ENCODE measurements at regions not wholly inside any gene's neighbourhood (a gene's known extent, or its start where the extent isn't known, plus 50 kb on each side); places are given as distances from the start of the nearest gene placed in this dataset.

GRCh38 chr14:61602003-61602732 is 93.1 kb upstream of the HIF1A start:
- Histone ChIP-seq H3K9me3 (no peaks in the 10 kb centered on the region), H3K27me3 (no peaks in the 10 kb centered on the region), H3K4me1 (no peaks in the 10 kb centered on the region), H3K36me3 (no peaks in the 10 kb centered on the region), H3K4me3 (no peak overlapping the region), H3K27ac (no peak overlapping the region)
- 46 to 64% methylated on average over 13 of the region's 13 CpGs for WGBS, 2 donors
- DNase-seq: no peak
- TF ChIP-seq POLR2AphosphoS5 (IDR thresholded peaks at IDR 0.05): peak in 1 of 4 donors; percentile 12
- no peak for TF ChIP-seq POLR2A (IDR thresholded peaks at IDR 0.05)
- intact Hi-C loops (cut with DNase I): no loop called here

- intact Hi-C loops (cut with DNase I): no loop called here
- Histone ChIP-seq H3K27ac (no peak overlapping the region), H3K36me3 (no peaks in the 10 kb centered on the region), H3K4me1 (peaks cover 0 to 2% (median 0%) of the 10 kb centered on the region in 4 donors), H3K27me3 (no peaks in the 10 kb centered on the region), H3K4me3 (no peak overlapping the region), H3K9me3 (no peaks in the 10 kb centered on the region)
- no peak for DNase-seq
- 23 to 76% methylated on average over 1 of the region's 1 CpG for WGBS, 2 donors
- TF ChIP-seq POLR2A (IDR thresholded peaks at IDR 0.05) (no peak), EP300 (IDR thresholded peaks at IDR 0.05) (no peak), POLR2AphosphoS5 (IDR thresholded peaks at IDR 0.05) (no peak), CTCF (IDR thresholded peaks at IDR 0.05) (no peak)
Observed at GRCh38 chr14:61602733-61603077, 92.6 kb upstream of the HIF1A start.

GRCh38 chr14:61603736-61604135 is 91.6 kb upstream of the HIF1A start:
- H3K4me3 ChIP-seq: no peak overlapping the region
- H3K9me3 ChIP-seq: no peaks in the 10 kb centered on the region
- no peaks in the 10 kb centered on the region for H3K27me3 ChIP-seq
- intact Hi-C loops (cut with DNase I): no loop called here
- 89 to 90% methylated on average over 4 of the region's 4 CpGs for WGBS, 2 donors
- DNase-seq: no peak
- H3K36me3 ChIP-seq: no peaks in the 10 kb centered on the region
- peaks cover 0 to 13% (median 6%) of the 10 kb centered on the region in 4 donors for H3K4me1 ChIP-seq
- TF ChIP-seq POLR2AphosphoS5 (IDR thresholded peaks at IDR 0.05) (no peak), CTCF (IDR thresholded peaks at IDR 0.05) (no peak), EP300 (IDR thresholded peaks at IDR 0.05) (no peak), POLR2A (IDR thresholded peaks at IDR 0.05) (no peak)
- no peak overlapping the region for H3K27ac ChIP-seq

- Histone ChIP-seq H3K9me3 (no peaks in the 10 kb centered on the region), H3K27me3 (no peaks in the 10 kb centered on the region), H3K36me3 (no peaks in the 10 kb centered on the region), H3K4me3 (no peak overlapping the region), H3K4me1 (peaks cover 0 to 33% (median 27%) of the 10 kb centered on the region in 4 donors), H3K27ac (peak overlapping the region in 2 of 4 donors; percentile 70 to 81)
- TF ChIP-seq CTCF (IDR thresholded peaks at IDR 0.05) (no peak), POLR2A (IDR thresholded peaks at IDR 0.05) (no peak), POLR2AphosphoS5 (IDR thresholded peaks at IDR 0.05) (no peak), EP300 (IDR thresholded peaks at IDR 0.05) (no peak)
- intact Hi-C loops (cut with DNase I): no loop called here
- no peak for DNase-seq
- WGBS, 2 donors: 66 to 76% methylated on average over 7 of the region's 7 CpGs
Observed at GRCh38 chr14:61607570-61608244, 87.6 kb upstream of the HIF1A start.

DNA sequence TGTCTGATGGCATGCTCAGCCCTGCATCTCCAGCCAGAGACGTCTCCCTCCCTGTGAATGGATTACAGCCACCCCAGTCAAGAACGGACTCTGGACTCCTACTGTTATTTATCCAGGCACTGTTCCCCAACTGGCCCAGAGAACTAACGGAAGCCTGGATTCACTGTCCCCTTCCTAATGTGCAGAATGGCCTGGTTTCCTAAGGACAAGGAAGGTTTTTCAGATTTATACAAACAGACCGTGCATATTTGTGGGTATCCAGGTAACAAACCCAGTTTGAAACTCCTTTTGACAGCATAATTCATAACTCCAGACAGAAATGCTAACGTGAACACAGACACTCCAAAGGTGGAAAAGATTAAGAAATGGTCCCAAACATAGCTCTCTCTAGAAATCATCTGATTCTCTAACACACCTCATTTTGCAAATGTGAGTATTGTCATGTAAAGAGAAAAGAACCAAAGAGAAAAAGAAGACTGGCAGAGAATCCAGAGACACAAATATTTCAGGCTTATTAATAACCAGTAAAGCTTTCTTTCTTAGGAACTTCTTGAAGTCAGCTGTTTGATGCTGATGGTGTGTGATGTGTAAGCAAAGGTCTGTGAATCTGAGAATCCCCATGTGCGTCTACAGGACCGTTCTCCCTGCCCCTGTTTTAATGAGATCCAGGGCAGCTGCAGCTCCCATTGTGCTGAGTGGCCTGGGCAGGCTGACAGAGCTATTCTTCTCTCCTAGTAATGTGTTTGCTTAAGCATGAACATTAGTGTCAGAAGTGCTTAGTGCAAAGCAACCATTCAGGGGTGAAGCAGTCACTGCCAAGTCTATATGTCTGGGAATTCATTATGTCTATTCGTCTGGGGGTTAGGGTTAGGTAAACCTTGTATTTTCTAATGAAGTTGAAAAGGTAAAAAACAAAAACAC is 86.8 kb upstream of the HIF1A start:
- peak overlapping the region in 3 of 4 donors; percentile 46 to 81 (median 70) for H3K27ac ChIP-seq
- peaks cover 0 to 33% (median 27%) of the 10 kb centered on the region in 4 donors for H3K4me1 ChIP-seq
- H3K36me3 ChIP-seq: no peaks in the 10 kb centered on the region
- no peaks in the 10 kb centered on the region for H3K27me3 ChIP-seq
- no peak for DNase-seq
- H3K9me3 ChIP-seq: no peaks in the 10 kb centered on the region
- TF ChIP-seq CTCF (IDR thresholded peaks at IDR 0.05): no peak
- TF ChIP-seq POLR2AphosphoS5 (IDR thresholded peaks at IDR 0.05): no peak
- no peak for TF ChIP-seq EP300 (IDR thresholded peaks at IDR 0.05)
- no peak for TF ChIP-seq POLR2A (IDR thresholded peaks at IDR 0.05)
- no peak overlapping the region for H3K4me3 ChIP-seq
- intact Hi-C loops (cut with DNase I): no loop called here
- 18 to 61% methylated on average over 8 of the region's 8 CpGs for WGBS, 2 donors

All from sigmoid colon (tissue), 6 donors.